Fibroblast of pulmonary artery (primary cell): ENCODE measurements at regions not wholly inside any gene's neighbourhood (a gene's known extent, or its start where the extent isn't known, plus 50 kb on each side); places are given as distances from the start of the nearest gene placed in this dataset.
A peak's percentile ranks its signal among the peaks of the same experiment; 100 is the strongest.

Experiments used
- DNase-seq: peaks from one replicate; pipeline ENCODE4 v3.0.0-alpha.2; 2010; ENCODE audit warnings: low read depth
- H3K4me3 ChIP-seq: replicated peaks from 2 replicates; pipeline ENCODE4 v1.5.1; 2011; ENCODE audit warnings: low read depth, mild to moderate bottlenecking, control low read depth, low read length, moderate library complexity
- TF ChIP-seq, protein P1 (sequence below): IDR thresholded peaks from 2 replicates; pipeline ENCODE4 v1.5.1; 2011; ENCODE audit warnings: mild to moderate bottlenecking, control low read depth, low read length, inconsistent platforms; ENCODE audit errors: missing control alignments

DNA sequence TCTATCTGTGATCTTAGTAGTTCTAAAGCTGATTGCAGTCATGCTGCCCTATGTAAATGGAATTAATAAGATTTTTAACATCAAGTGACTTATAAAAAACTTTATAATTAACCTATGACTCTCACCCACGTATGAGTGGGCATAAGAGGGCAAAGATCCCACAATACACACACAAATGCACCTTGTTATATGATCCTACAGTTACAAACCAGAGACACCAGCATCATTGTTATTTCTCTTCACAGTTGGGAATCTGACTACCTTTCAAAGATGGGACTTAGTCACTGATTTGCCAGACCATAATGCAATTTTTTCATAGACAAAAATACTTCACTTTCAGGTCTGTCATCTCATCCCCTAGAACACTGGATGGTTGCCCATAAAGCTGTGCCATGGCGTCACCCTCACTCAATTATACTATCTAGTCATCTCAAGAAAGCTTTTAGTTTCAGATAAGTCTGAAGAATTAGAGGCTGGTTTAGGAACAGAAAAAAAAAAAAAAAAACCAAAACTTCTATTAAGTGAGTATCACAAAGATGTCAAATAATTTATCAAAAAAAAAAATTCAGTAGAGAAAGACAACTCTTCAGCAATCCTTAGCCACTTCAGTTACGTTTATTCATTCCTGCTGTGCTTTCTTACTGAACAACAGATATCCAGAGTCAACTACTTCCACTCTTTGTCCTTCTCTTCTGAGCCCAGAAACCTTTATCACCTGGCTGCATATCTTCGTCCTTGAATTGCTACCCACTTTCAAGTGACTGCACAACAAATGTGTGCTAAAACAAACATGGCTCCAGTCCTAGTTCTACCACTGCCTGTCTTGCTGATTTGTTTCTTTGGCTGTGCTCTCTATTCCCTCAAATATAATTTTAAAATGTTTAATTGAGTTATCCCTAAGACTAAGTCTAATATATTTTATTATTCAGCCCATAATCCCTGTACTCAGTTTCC lies 175.0 kb upstream of the CHRM2 start:
- H3K4me3 ChIP-seq, result no peak overlapping the region
- no peak for DNase-seq
- TF ChIP-seq, protein P1, sequence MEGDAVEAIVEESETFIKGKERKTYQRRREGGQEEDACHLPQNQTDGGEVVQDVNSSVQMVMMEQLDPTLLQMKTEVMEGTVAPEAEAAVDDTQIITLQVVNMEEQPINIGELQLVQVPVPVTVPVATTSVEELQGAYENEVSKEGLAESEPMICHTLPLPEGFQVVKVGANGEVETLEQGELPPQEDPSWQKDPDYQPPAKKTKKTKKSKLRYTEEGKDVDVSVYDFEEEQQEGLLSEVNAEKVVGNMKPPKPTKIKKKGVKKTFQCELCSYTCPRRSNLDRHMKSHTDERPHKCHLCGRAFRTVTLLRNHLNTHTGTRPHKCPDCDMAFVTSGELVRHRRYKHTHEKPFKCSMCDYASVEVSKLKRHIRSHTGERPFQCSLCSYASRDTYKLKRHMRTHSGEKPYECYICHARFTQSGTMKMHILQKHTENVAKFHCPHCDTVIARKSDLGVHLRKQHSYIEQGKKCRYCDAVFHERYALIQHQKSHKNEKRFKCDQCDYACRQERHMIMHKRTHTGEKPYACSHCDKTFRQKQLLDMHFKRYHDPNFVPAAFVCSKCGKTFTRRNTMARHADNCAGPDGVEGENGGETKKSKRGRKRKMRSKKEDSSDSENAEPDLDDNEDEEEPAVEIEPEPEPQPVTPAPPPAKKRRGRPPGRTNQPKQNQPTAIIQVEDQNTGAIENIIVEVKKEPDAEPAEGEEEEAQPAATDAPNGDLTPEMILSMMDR, result no peak

DNA sequence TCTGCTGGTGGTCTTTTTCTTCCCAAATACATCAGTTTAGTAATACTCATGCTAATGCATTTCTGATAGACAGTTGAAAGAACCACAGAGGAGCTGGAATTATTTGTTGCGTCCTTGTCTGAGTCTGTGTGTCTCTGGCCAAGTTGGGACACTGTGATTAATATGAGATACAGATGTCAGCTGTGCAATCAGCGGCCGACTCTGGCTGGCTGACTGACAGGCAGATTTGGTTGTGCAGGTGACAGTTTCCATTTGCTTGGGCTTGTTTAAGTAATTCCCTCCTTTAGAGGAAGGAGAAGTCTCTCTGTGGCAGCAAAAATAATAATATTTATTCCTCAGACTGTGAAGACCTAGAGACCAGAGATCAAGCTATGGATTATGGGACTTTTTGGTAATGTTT lies 176.2 kb upstream of the CHRM2 start:
- no peak overlapping the region for H3K4me3 ChIP-seq
- DNase-seq, result no peak
- TF ChIP-seq, protein P1, result no peak

DNA sequence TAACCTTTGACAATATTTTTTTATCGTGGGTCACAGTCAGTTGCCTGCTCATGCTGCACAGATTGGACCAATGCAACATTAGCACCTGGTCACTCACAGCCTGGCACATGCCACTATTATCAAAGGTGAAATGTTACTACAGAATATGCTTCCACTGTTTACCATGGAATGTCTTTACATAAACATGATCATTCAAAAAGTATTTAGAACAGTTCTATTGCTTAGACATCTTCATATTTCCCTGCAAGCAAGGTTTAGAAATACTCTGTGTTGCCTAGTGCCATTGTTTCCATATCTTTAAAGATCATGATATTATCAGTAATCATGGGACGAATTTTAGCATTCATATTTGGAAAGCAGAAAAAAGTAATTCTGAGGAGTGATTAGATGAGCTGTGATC lies 179.9 kb upstream of the CHRM2 start:
- DNase-seq, result no peak
- TF ChIP-seq, protein P1, result no peak
- H3K4me3 ChIP-seq, result no peak overlapping the region

DNA sequence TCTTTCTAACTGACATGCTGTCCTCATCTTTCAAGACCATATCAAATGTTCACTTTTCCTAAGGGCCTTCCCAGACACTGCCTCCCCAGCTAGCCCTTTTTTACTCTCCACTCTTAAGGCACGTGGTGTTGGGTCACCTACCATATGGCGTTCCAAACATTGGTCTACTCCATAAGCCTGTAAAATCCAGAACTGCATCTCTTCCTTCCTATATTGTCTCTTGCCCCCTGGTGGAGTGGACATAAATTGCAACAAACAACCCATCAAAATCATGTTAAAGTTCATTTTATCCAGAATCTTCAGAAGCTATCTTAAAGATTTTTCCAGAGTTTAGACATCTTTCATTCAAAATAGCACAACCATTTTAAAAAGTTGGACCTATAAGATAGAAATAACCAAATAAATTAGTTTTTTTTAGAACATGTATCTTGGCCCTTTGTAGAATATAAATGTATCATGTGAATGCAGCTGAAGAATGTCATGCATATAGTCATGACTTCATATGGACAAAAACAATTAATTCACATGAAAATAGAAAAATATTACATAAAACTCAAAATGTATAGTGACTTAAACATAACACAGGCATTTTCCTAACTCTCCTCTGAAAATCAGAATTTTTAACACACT lies 180.6 kb upstream of the CHRM2 start:
- TF ChIP-seq, protein P1, result peak; percentile 73
- H3K4me3 ChIP-seq, result no peak overlapping the region
- DNase-seq, result peak; percentile 56

DNA sequence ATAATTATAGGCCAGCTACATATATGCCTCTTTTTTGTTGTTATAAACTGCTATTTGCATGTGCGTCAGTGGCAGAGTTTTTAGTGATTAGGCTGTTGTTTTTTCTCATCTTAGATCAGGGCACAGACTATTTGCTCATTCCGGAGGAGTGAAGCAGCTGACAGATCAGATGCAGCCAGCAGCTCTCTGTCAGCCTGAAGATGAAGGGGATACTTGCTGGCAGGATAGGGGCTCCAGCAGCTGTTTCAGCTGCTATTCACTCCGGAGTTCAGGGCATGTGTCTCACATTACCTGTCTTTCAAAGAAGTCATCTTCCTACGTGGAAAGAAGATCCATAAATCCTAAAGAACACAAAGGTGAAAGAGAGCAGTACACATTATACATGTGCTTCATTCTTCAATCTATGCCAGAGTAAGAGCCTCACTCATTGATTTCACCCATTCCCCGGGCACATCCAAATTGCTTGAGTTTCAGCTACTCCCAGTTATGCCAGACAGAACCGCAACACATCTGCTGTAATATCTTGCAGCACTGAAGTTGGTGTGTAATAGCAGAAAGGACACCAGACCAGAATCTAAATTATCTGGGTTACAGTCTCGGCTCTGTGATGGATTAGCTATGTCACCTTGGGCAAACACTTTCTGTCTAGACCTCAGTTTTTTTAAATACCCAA lies 182.8 kb upstream of the CHRM2 start:
- peak; percentile 3 for DNase-seq
- TF ChIP-seq, protein P1, result no peak
- H3K4me3 ChIP-seq, result no peak overlapping the region

DNA sequence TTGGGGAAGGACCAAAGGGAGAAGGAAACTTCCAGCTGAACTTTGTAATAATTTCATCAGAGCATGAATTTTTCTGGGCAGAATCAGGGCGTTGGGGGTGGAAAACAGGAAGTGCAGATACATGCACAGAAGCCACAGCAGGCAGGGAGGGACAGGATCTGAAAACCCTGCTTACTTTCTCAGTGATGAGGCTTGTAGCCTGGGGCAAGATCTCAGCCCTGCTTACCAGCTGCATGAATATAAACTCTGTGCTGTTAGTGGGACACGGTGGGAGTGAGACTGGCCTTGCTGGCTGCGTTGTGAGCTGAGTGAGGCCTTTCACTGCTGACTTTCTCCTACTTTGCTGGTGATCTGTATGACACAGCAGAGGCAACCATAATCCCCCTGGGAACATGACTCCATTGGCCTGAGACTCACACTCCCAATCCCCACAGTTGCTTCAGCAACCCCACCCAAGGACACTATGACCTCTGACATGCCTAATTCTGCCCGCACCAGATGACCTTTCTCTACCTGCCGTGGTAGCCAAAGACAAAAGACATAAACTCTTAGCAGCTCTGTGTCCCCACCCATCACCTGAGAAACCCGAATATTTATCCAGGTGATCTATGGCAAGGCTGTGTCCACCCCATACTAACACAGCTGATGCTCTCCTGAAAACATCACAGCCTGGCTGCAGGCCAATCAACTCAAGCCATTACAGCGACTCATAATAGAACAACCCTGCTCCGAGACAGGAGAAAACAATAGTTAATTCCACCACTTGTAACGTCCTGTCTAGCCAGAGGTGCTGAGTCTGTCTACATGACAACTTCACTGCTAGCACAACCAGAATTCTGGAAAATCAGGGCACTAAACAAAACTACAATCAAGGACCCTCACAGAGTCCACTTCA lies 190.7 kb upstream of the CHRM2 start:
- TF ChIP-seq, protein P1, result no peak
- DNase-seq, result peak; percentile 73
- no peak overlapping the region for H3K4me3 ChIP-seq
